Loucy (cell line): ENCODE measurements at regions not wholly inside any gene's neighbourhood (a gene's known extent, or its start where the extent isn't known, plus 50 kb on each side); places are given as distances from the start of the nearest gene placed in this dataset.

Experiments used
- H2AFZ ChIP-seq: fragments of 200-600 bp; sonication (generic); 2 replicates; pipeline ENCODE4 v1.6.0; 2016; ENCODE audit warnings: antibody characterized with exemption, mild to moderate bottlenecking, low read length, moderate library complexity
- H3F3A ChIP-seq: fragments of 200-600 bp; 2 replicates; pipeline ENCODE4 v1.6.0; 2016; ENCODE audit warnings: antibody characterized with exemption, low read depth, mild to moderate bottlenecking
- H3K27me3 ChIP-seq: fragments of 200-600 bp; sonication (generic); 2 replicates; pipeline ENCODE4 v1.6.1; 2014; ENCODE audit warnings: low read length, mild to moderate bottlenecking; ENCODE audit not compliant: insufficient read depth, poor library complexity, severe bottlenecking
- H3K36me3 ChIP-seq: fragments of 200-600 bp; sonication (generic); 2 replicates; pipeline ENCODE4 v1.6.1; 2016; ENCODE audit warnings: low read length; ENCODE audit not compliant: insufficient read depth
- H3K4me1 ChIP-seq: fragments of 200-600 bp; sonication (generic); 2 replicates; pipeline ENCODE4 v1.5.1; 2014; ENCODE audit warnings: low read length, mild to moderate bottlenecking; ENCODE audit not compliant: insufficient read depth, poor library complexity, severe bottlenecking
- H3K4me2 ChIP-seq: fragments of 200-600 bp; sonication (generic); 2 replicates; pipeline ENCODE4 v1.6.0; 2014; ENCODE audit warnings: antibody characterized with exemption, low read length, low read depth, mild to moderate bottlenecking; ENCODE audit not compliant: poor library complexity, severe bottlenecking
- H3K4me3 ChIP-seq: fragments of 200-600 bp; sonication (generic); 2 replicates; pipeline ENCODE4 v1.5.1; 2014; ENCODE audit warnings: low read length, mild to moderate bottlenecking, mixed read lengths; ENCODE audit not compliant: poor library complexity, severe bottlenecking
- H3K79me2 ChIP-seq: fragments of 200-600 bp; sonication (generic); 2 replicates; pipeline ENCODE4 v1.6.1; 2014; ENCODE audit warnings: low read length; ENCODE audit not compliant: insufficient read depth
- H3K9ac ChIP-seq: fragments of 200-600 bp; sonication (generic); 2 replicates; pipeline ENCODE4 v1.6.0; 2014; ENCODE audit warnings: mild to moderate bottlenecking, low read depth, low read length, moderate library complexity; ENCODE audit not compliant: poor library complexity, severe bottlenecking
- H3K9me2 ChIP-seq: fragments of 200-600 bp; sonication (generic); replicated peaks from 2 replicates; pipeline ENCODE4 v1.6.1; 2016; ENCODE audit warnings: low read depth, low read length, mixed read lengths
- H3K9me3 ChIP-seq: fragments of 200-600 bp; sonication (generic); 2 replicates; pipeline ENCODE4 v1.6.1; 2014; ENCODE audit warnings: mild to moderate bottlenecking, antibody characterized with exemption, low read length, low read depth; ENCODE audit not compliant: insufficient read depth
- H4K20me1 ChIP-seq: fragments of 200-600 bp; sonication (generic); 2 replicates; pipeline ENCODE4 v1.6.0; 2014; ENCODE audit warnings: antibody characterized with exemption, low read length, mild to moderate bottlenecking; ENCODE audit not compliant: insufficient read depth, poor library complexity, severe bottlenecking
- CTCF ChIP-seq: fragments of 200-600 bp; sonication (generic); conservative IDR thresholded peaks from 2 replicates; pipeline ENCODE4 v1.5.1; 2014; ENCODE audit warnings: mild to moderate bottlenecking, antibody characterized with exemption, low read length
- EZH2phosphoT487 ChIP-seq: fragments of 200-600 bp; IDR thresholded peaks from 2 replicates; pipeline ENCODE4 v1.6.1; 2018; ENCODE audit warnings: antibody characterized with exemption, mild to moderate bottlenecking, moderate library complexity, borderline replicate concordance

DNA sequence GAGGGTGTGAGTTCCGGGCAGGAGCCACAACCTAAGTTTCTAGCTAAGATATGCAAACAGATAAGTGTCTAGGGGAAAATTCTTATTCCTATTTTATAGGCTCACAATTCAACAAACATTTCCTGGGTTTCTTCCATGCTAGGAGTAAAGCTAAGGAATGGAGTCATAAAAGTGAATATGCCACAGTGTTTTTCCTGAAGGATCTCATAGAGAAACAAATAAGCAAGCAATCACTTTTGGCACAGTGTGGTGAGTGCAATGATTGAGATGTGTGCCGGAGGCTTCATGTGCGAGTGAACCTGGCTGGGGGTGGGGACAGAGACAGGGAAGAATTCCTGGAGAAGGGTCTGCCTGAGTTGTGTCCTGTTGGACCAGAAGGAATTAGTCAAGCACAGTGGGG lies 147.4 kb downstream of the TENT5C start:
- TF ChIP-seq CTCF (no peak), EZH2phosphoT487 (no peak)
- Histone ChIP-seq H2AFZ (no peak overlapping the region), H3K4me2 (no peak overlapping the region)

DNA sequence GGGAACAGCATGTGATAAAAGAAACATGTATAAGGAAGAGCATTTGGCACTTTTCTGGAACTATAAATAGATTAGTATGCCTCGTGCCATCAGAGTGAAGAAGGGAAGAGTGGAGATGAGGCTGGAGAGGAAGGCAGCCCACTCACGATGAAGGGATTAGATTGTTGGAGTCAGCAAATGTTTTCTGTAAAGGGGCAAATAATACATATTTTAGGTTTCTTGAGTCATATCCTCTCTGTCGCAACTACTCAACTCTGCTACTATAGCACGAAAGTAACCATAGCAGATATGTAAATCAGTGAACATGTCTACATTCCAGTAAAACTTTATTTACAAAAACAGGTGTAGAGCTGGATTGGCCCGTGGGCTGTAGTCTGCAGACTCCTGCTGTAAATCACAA lies 147.8 kb downstream of the TENT5C start:
- Histone ChIP-seq H3K9ac (no peak overlapping the region), H2AFZ (no peak overlapping the region), H4K20me1 (no peaks in the 10 kb centered on the region), H3K9me3 (no peaks in the 10 kb centered on the region), H3K79me2 (no peaks in the 10 kb centered on the region), H3K36me3 (no peaks in the 10 kb centered on the region), H3K4me1 (no peaks in the 10 kb centered on the region), H3F3A (no peaks in the 10 kb centered on the region), H3K4me3 (no peak overlapping the region), H3K27me3 (no peaks in the 10 kb centered on the region), H3K9me2 (no peaks in the 10 kb centered on the region), H3K4me2 (no peak overlapping the region)
- TF ChIP-seq CTCF (no peak), EZH2phosphoT487 (no peak)

More for the DNA sequence above, 147.4 kb downstream of the TENT5C start:
- H3K36me3 ChIP-seq, result no peaks in the 10 kb centered on the region
- no peaks in the 10 kb centered on the region for H3F3A ChIP-seq
- H3K9me2 ChIP-seq, result no peaks in the 10 kb centered on the region
- no peaks in the 10 kb centered on the region for H3K79me2 ChIP-seq
- H3K4me3 ChIP-seq, result no peak overlapping the region
- no peaks in the 10 kb centered on the region for H4K20me1 ChIP-seq
- no peak overlapping the region for H3K9ac ChIP-seq
- no peaks in the 10 kb centered on the region for H3K9me3 ChIP-seq
- no peaks in the 10 kb centered on the region for H3K4me1 ChIP-seq
- H3K27me3 ChIP-seq, result no peaks in the 10 kb centered on the region

DNA sequence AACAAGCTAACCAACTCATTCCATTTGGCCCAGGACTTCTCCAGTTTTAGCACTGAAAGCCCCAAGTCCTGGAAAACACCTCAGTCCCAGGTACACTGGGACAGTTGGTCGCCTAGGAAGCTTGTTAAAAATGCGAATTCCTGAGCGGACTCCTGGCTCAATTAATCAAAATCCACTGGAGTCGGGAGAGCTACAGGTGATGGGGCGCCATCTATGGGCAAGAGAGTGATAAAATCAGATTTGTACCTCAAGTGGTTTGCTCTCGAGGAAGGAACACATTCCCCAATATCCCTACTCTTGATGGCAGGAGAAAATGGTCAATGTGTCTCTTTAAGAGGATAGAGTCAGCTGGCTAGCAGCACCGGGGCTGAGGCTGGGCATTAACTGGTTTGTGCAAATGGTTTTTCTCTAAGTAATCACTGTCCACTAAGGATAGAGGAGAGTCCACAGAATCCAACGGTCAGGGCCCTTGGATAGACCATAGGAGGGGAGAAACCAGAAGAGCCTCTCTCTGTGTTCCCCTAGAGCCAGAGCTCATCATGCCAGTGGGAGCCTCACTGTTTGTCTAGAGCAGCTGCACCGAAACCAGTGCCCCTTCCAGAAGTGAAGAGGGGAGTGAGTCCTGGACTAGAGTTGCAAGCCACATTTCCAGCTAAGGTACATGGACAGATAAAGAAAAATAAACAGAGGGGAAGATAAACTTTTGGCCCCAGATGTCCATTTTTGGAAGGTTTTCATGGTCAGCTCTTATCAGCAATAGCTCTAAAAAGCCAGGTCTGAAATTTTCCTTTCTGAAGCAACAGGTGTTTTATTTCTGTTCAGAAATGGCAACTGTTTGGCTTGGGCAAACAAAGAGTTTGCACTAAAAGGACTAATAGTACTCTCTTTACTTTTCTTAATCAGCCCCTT lies 148.5 kb downstream of the TENT5C start:
- Histone ChIP-seq H3K27me3 (no peaks in the 10 kb centered on the region), H3K36me3 (no peaks in the 10 kb centered on the region), H3K4me1 (no peaks in the 10 kb centered on the region), H3K9me3 (no peaks in the 10 kb centered on the region), H4K20me1 (no peaks in the 10 kb centered on the region), H3K9me2 (no peaks in the 10 kb centered on the region), H3K9ac (no peak overlapping the region), H2AFZ (no peak overlapping the region), H3F3A (no peaks in the 10 kb centered on the region), H3K79me2 (no peaks in the 10 kb centered on the region), H3K4me3 (no peak overlapping the region), H3K4me2 (no peak overlapping the region)
- TF ChIP-seq EZH2phosphoT487 (no peak), CTCF (peak; percentile 86)
